ENCODE measurements at regions not wholly inside any gene's neighbourhood (a gene's known extent, or its start where the extent isn't known, plus 50 kb on each side); places are given as distances from the start of the nearest gene placed in this dataset.

DNA sequence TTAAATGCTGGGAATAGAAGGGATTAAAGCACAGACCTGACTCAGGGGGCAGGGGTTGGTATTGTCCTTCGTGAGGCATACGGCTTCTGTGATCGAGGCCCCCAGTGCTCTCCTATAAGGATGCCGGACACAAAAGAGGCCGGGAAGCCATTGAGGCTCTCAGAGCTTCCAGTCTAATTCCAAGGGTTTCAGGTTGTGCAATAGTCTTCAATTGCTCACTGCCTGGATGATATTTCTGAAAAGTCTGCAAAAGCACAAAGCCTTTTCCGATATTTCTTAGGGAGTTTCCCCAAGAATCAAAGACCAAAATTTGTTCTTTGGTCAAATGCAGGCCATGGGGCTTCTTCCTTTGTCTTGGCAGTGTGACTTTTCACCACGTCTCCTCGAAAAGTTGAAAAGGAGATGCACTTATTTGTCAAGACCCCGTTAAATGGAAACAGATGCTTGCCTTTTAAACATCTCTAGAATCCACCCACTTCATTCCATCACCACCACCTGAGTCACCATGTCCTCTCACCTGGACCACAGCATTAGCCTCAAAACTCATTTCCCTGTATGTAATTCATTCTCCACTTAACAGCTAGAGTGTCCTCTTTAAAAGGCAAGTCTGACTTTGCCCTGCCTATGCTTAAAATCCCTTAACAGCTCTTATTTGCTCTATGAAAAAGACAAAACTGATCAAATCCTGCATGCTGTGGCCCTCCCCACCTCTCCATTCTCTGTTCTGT, 134.8 kb upstream of the NAMPT start:
- no peak for DNase-seq (ENCODE audit: low read depth)

DNA sequence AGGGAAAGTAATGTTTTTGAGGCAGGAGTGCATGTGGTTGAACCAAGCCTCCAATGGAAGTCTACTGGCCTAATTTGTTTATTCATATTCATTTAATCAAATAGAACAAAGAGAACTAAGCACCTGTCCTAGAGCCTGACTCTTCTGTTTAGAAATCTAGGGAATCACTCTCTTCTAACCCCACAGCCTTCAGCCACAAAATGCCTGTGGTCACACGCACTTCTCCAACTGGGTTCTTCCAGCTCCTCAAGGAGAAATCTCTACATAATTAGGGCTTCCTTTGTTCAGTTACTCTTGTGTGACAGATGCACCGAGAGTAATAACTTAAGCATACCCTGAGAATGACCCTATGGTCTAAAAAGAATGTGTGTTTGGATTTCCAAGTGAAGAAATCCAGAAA, 133.7 kb upstream of the NAMPT start:
- DNase-seq (ENCODE audit: low read depth), result no peak

- no peak for DNase-seq (ENCODE audit: low read depth)
These were observed 133.3 kb upstream of the NAMPT start for GRCh38 chr7:106418094-106418493.

DNA sequence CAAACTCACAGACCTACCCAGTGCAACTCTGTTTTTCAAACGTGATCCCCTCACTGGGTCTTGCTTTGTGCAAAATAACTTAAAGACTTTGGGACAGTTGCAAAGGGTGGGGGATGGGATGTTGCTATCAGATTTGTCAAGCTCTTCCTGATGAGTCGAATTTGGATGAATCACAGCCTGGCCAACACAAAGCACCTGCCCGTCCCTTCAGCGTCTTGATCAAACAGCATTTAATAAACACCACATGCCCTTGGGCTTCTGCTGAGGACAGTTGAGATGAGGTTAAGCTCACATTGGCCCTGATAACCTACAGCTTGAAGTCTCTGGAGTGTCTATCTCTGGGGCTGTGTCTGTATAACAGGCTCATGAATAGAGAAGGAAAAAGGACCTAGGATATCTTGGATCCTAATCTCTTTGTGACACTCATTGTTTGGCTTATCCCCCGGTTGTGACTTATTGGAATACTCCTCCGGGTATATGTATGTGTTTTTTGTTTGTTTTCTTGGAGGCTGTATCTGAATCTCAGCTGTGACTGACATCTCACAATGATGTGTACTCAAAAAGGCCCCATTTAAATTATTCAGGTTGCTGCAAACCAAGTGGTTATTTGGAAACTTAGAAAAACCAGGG, 132.6 kb upstream of the NAMPT start:
- no peak for DNase-seq (ENCODE audit: low read depth)

GRCh38 chr7:106416430-106416829, 131.6 kb upstream of the NAMPT start:
- no peak for DNase-seq (ENCODE audit: low read depth)

GRCh38 chr7:106415433-106415832, 130.7 kb upstream of the NAMPT start:
- DNase-seq (ENCODE audit: low read depth), result no peak

GRCh38 chr7:106413446-106413845, 128.7 kb upstream of the NAMPT start:
- DNase-seq (ENCODE audit: low read depth), result no peak

GRCh38 chr7:106405697-106406141, 120.9 kb upstream of the NAMPT start:
- no peak for DNase-seq (ENCODE audit: low read depth)

DNA sequence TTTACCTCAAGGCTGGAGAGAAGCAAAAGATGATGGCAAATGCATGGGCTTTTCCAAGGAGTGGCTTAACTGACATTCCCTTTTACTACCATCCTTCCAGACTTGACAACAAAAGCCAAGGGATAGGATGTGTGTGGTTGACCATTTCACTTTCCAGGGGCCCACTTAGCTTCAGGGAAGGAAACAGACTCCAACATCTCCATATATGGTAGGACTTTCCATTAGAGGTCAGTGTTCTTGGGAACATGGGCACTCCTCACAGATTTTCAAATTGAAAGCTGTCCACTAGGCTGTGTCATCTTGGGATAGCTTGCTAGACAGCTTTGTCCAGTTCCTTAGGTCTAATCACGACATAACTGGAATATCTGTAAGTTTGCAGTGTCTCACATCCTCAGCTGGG, 118.1 kb upstream of the NAMPT start:
- no peak for DNase-seq (ENCODE audit: low read depth)

DNA sequence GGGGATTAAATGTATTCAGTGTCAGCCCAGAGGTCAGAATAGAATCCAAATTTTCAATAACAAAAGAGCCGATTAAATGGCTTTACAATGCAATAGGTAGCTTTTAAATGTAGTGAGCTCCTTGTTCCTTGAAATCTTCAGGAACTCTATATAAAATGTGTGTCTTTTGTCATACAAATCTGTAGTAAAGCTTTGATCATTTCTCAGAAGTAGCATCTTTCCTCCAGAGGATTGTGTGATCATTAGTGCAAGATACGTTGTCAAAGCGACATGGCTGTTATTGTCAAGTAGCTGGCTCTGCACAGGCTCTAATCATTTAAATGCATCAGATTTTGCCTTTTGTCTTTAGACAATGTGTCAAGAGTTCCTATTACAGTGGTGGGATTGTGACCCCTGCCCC, 116.1 kb upstream of the NAMPT start:
- DNase-seq (ENCODE audit: low read depth), result no peak

- no peak for DNase-seq (ENCODE audit: low read depth)
These were observed 114.0 kb upstream of the NAMPT start for GRCh38 chr7:106398786-106399185.

GRCh38 chr7:106397994-106398393, 113.2 kb upstream of the NAMPT start:
- DNase-seq (ENCODE audit: low read depth), result no peak

DNA sequence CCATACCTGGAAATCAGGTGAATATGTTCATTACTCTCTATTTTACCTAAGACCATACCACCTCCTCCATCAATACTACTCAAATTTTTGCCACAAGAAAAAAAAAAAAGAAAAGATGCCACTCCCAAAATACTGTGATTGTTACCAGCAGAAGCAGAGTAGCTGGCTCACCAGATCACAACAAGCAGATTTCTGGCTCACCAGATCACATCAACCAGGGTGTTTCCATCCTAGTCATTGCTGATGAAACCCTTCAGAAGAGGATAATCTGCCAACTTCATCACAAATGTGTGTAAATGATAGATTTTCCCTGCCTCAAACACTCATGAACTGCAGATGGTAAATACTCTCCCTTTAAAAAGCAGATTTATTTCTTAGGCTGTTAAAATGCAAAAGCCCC, 109.7 kb upstream of the NAMPT start:
- no peak for DNase-seq (ENCODE audit: low read depth)

DNA sequence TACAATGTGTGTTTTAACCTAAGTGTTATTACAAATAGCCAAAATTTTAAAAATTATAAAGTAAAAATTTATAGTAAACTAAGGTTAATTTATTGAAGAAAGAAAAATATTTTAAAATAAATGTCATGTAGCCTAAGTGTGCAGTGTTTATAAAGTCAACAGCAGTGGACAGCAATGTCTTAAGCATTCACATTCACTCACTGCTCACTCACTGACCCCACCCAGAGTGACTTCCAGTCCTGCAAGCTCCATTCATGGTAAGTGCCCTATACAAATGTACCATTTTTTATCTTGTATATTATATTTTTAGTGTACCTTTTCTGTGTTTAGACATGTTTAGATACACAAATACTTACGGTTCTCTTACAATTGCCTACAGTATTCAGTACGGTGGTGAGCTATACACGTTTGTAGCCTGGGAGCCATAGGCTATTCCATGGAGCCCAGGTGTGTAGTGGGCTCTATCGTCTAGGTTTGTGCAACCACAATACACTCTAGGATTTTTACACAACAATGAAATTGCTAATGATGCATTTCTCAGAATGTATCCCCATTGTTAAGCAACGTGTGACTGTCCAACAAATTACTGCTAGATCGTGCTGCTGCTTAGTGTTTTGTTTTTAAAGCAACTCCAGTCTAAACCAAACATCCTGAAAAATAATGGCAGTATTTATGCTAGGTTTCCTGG, 108.9 kb upstream of the NAMPT start:
- no peak for DNase-seq (ENCODE audit: low read depth)

GRCh38 chr7:106392590-106392989, 107.8 kb upstream of the NAMPT start:
- DNase-seq (ENCODE audit: low read depth), result no peak

DNA sequence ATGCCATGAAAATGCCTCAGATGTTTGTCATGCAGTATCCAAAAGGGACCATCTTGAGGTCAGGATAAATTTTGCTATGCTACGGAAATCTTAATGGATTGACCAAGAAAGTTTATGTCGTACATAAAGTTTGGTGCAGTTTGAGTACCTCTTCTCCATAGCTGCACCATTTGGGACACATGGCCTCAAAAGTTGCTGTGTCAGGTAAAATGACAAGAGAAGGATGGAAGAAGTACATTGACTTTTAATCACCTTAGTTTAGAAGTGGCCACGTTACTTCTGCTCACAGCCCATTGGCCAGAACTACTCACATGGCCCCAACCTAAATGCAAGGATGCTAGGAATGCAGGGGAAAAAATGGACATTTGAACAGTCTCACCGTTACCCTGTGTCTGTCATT, 107.4 kb upstream of the NAMPT start:
- DNase-seq (ENCODE audit: low read depth), result no peak

GRCh38 chr7:106386958-106387357, 102.2 kb upstream of the NAMPT start:
- DNase-seq (ENCODE audit: low read depth), result no peak

DNA sequence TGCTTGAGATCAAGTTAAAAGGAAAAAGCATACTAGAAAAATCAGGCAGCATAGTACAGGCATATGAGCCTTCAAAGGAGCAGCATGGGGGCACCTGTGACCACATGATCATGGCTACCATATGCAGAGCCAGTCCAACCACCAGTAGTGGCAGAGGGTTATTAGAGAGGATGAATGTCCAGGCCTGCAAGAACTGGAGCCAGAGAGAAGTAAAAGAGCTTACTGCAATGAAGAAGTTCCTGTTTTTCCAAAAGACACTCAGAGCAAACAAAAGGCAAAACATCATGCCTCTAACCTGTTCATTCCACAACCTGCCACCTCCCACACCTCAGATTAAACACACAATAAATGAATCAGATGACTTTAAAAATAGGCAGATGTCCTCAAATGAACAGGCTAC, 99.6 kb upstream of the NAMPT start:
- no peak for DNase-seq (ENCODE audit: low read depth)

DNA sequence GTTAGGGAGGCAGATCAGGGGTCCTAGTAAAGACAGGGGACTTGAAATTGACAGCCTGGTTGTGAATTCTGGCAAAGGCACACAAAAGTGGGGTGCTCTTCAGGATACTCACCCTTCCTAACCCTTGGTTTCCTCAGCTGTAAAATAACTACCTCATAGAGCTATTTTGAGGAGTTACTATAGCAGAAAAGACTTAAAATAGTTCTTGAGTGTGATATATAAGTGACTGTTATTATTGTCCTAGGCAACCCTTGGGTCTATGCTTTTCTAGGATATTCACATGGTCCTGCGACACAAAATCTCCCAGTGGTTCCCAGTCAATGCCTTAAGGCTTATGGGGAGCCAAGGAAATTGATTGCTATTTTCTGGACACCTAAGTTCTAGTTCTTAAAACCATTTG, 98.1 kb upstream of the NAMPT start:
- DNase-seq (ENCODE audit: low read depth), result no peak

DNA sequence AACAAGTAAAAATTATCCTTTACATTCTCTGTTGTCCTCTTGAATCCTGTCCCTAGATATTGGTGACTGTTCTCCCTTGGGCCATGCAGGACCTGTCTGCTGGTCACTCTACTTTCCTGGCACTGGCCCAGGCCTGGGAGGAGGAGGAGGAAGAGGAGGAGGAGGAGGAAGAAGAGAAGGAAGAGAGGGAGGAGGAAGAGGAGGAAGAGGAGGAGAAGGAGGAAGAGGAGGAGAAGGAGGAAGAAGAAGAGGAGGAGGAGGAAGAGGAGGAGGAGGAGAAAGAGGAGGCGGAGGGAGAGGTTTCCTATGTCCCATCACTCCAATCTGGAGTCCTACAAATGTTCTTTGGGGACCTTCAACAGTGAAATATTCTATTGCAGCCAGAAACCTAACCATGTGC, 97.3 kb upstream of the NAMPT start:
- DNase-seq (ENCODE audit: low read depth), result no peak

DNA sequence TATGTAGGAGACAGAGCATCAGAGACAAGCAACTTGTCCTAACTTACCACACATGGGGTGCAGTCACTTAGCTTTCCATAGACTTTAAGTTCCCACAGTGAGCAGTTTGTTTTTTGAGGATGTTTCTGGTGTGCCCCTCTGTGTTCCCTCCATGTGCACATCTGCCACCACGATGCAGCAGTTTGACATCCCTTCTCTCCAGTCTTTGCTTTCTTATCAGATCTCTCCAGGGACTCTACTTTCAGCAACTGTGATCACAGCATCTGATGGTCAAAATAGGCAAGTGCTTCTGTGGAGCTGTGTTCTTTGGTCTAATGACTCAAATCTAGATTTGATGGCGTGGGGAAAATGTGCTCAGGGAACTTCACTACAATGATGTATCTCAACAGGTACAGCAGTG, 96.5 kb upstream of the NAMPT start:
- no peak for DNase-seq (ENCODE audit: low read depth)

DNA sequence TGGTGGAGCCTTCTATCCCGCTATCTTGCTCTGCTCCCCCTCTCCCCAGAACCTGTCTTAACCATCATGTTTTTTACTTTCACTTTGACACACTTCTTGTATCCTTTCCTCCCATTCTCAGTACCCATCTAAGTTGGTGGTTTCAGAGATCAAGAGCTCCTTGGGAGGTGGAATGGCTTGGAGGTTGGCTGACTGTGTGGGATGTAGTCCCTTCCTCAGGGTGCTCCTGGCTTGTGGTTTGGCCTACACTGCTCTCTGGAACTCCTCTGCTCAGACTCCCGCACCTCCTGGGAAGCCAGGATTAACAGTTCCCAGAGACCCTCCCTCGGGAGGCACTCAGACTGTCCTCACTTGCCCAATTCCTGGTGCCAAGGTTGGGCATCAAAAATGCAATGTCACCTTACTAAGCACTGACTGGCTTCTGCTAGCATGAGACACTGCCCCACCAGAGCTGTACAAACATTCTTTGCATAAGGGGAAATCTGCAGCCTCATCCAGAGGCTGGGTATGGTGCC, 93.1 kb upstream of the NAMPT start:
- no peak for DNase-seq (ENCODE audit: low read depth)
